K562 (cell line): ENCODE measurements at regions not wholly inside any gene's neighbourhood (a gene's known extent, or its start where the extent isn't known, plus 50 kb on each side); places are given as distances from the start of the nearest gene placed in this dataset.

Source experiments
- ARNT ChIP-seq, 2 experiments: fragments of 450-650 bp; IDR thresholded peaks; 2 replicates each; pipeline ENCODE4 v1.6.1; 2016; ENCODE audit warnings: mild to moderate bottlenecking in 1 of 2
- GTF2A2 ChIP-seq: IDR thresholded peaks from 2 replicates; pipeline ENCODE4 v1.6.1; 2016; ENCODE audit warnings: mild to moderate bottlenecking, missing genetic modification characterization, missing compliant biosample characterization
- HMG20B ChIP-seq: fragments of 250-450 bp; sonication (Bioruptor Pico); IDR thresholded peaks from 2 replicates; pipeline ENCODE4 v1.5.0; 2021; ENCODE audit warnings: mild to moderate bottlenecking
- SIN3B ChIP-seq: fragments of 450-650 bp; IDR thresholded peaks from 2 replicates; pipeline ENCODE4 v1.6.1; 2017; ENCODE audit warnings: low read depth, mild to moderate bottlenecking, moderate library complexity
- SMARCC2 ChIP-seq: fragments of 450-650 bp; IDR thresholded peaks from 2 replicates; pipeline ENCODE4 v1.6.1; 2017; ENCODE audit warnings: antibody characterized with exemption, moderate library complexity, mild to moderate bottlenecking, low read depth
- TAF1 ChIP-seq: IDR thresholded peaks from 2 replicates; pipeline ENCODE4 v1.6.1; 2011; ENCODE audit warnings: mild to moderate bottlenecking, low read length, moderate library complexity; ENCODE audit not compliant: insufficient read depth, control insufficient read depth, severe bottlenecking; ENCODE audit errors: extremely low read depth
- TF ChIP-seq, protein P1 (sequence below): fragments of 250-450 bp; sonication (Bioruptor Pico); IDR thresholded peaks from 2 replicates; pipeline ENCODE4 v1.5.0; 2020; ENCODE audit warnings: mild to moderate bottlenecking

DNA sequence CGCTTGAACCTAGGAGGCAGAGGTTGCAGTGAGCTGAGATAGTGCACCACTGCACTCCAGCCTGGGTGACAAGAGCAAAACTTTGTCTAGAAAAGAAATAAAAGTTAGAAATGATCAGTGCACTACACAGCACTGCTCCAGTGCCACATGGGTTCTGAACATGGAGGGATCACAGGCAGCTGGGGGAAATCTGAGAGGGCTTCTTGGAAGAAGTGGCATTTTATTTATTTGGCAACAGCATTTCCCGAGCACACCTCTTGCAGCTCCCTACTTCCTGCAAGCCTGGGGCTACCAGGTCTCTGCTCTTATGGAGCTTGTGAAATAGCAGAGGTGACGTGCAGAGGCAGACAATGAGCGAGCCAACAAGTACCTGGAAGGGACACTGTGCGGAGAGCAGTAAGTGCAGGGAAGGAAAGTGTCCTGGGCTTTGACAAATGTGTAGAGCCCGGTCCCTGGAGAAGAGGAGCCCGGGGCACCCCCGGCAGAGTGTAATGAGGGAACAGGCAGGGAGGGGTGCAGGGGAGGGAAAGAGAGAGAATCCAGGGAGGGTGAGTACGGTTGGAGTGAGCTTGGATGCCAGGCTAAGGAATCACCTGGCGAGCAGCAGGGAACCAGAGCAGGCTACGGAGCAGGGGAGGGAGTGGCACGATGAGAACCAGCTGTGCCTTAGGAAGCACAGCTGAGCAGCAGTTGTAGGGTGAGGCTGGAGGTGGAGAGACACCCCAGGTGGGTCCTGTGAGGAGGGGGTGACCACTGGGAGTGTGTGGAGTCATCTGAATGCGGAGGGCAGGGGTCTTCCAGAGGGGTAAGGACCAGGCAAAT lies 104.6 kb upstream of the CTBP2 start:
- no peak for TF ChIP-seq SIN3B
- no peak for TF ChIP-seq ARNT (IDR thresholded peaks at IDR 0.05)
- TF ChIP-seq, protein P1, sequence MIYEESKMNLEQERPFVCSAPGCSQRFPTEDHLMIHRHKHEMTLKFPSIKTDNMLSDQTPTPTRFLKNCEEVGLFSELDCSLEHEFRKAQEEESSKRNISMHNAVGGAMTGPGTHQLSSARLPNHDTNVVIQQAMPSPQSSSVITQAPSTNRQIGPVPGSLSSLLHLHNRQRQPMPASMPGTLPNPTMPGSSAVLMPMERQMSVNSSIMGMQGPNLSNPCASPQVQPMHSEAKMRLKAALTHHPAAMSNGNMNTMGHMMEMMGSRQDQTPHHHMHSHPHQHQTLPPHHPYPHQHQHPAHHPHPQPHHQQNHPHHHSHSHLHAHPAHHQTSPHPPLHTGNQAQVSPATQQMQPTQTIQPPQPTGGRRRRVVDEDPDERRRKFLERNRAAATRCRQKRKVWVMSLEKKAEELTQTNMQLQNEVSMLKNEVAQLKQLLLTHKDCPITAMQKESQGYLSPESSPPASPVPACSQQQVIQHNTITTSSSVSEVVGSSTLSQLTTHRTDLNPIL (CRISPR knock-in tag): no peak
- TF ChIP-seq GTF2A2 (tag): no peak
- no peak for TF ChIP-seq HMG20B (CRISPR knock-in tag)
- TF ChIP-seq SMARCC2: no peak
- TF ChIP-seq TAF1: no peak
